K562 (cell line): ENCODE measurements at regions not wholly inside any gene's neighbourhood (a gene's known extent, or its start where the extent isn't known, plus 50 kb on each side); places are given as distances from the start of the nearest gene placed in this dataset.

Experiments
- ATAC-seq: fragments of 200-7000 bp; cut with Tn5 transposase; 3 replicates; pipeline ENCODE4 v1.9.1; 2020; ENCODE audit warnings: moderate library complexity
- BruUV-seq: library from RNA; stranded (reverse); fragments of 400-500 nt; replicated peaks from 2 replicates; lab custom pipeline; 2021; lab: Mats Ljungman, UMichigan
- CTCF ChIA-PET: fragments of 300-600 bp; formaldehyde crosslinking; extraction: SDS; loops from one replicate; lab custom pipeline; 2021; ENCODE audit warnings: low intra/inter-chr PET ratio; lab: Yijun Ruan, JAX
- POLR2A ChIA-PET: fragments of 300-600, 350-650 bp; sonication (Branson Sonifier 250); formaldehyde crosslinking; extraction: SDS; loops from one replicate; lab custom pipeline; 2021; ENCODE audit warnings: antibody characterized with exemption, inconsistent platforms; lab: Yijun Ruan, JAX
- DNase-seq, 4 experiments: peaks; one replicate each; pipeline versions ENCODE4 v3.0.0 to v3.0.0-alpha.2; 2011 to 2018; ENCODE audit warnings: low spot score in 3 of 4, mixed read lengths in 3 of 4; ENCODE audit errors: extremely low read depth in 1 of 4
- FAIRE-seq: peaks from 2 replicates; lab custom pipeline; 2011; peaks lifted over from hg19 to GRCh38; lab: Jason Lieb, UNC
- H2AFZ ChIP-seq: 2 replicates; pipeline ENCODE4 v1.6.0; 2011; ENCODE audit warnings: low read depth, low read length, control low read depth, inconsistent platforms
- H3K27ac ChIP-seq: fragments of 200-600 bp; 3 replicates; pipeline ENCODE4 v1.8.0; 2011; ENCODE audit warnings: low read depth, mild to moderate bottlenecking, control low read depth, inconsistent platforms, low read length, moderate library complexity, mixed read lengths; ENCODE audit errors: extremely low read depth
- H3K27me3 ChIP-seq, 2 experiments: fragments of 300-600 bp in 1 of 2; 2 replicates in 1 of 2; 3 replicates in 1 of 2; pipeline versions ENCODE4 v1.6.0 to v1.8.0; 2011; ENCODE audit warnings: inconsistent platforms in 2 of 2, low read length in 2 of 2, mild to moderate bottlenecking in 1 of 2, mixed read lengths in 1 of 2, moderate library complexity in 1 of 2; ENCODE audit not compliant: control insufficient read depth in 2 of 2, insufficient read depth in 2 of 2
- H3K36me3 ChIP-seq: fragments of 300-600 bp; 3 replicates; pipeline ENCODE4 v1.8.0; 2011; ENCODE audit warnings: mild to moderate bottlenecking, low read length, inconsistent platforms; ENCODE audit not compliant: control insufficient read depth, insufficient read depth
- H3K4me1 ChIP-seq, 2 experiments: fragments of 200-600 bp in 1 of 2; replicated peaks in 1 of 2; 2 replicates in 1 of 2; 3 replicates in 1 of 2; pipeline versions ENCODE4 v1.5.1 to v1.8.0; 2011; ENCODE audit warnings: inconsistent platforms in 2 of 2, low read length in 2 of 2, mild to moderate bottlenecking in 1 of 2, mixed read lengths in 1 of 2, moderate library complexity in 1 of 2; ENCODE audit not compliant: control insufficient read depth in 2 of 2, insufficient read depth in 2 of 2
- H3K4me2 ChIP-seq: 2 replicates; pipeline ENCODE4 v1.6.1; 2011; ENCODE audit warnings: low read length, control low read depth, inconsistent platforms, mixed read lengths; ENCODE audit not compliant: insufficient read depth
- H3K4me3 ChIP-seq: fragments of 200-600 bp; sonication (generic), shearing (Covaris generic); 2 replicates; pipeline ENCODE4 v1.5.1; 2016; ENCODE audit warnings: control low read depth, inconsistent platforms
- H3K79me2 ChIP-seq: fragments of 200-600 bp; 3 replicates; pipeline ENCODE4 v1.8.0; 2011; ENCODE audit warnings: low read length, inconsistent platforms; ENCODE audit not compliant: control insufficient read depth, insufficient read depth
- H3K9ac ChIP-seq, 2 experiments: 2 replicates each; pipeline versions ENCODE4 v1.6.0 to v1.6.1; 2011; ENCODE audit warnings: low read depth in 2 of 2, low read length in 2 of 2, control low read depth in 1 of 2, inconsistent platforms in 1 of 2, mild to moderate bottlenecking in 1 of 2, mixed read lengths in 1 of 2; ENCODE audit not compliant: insufficient read depth in 1 of 2
- H3K9me1 ChIP-seq: one replicate; pipeline ENCODE4 v1.6.0; 2011; ENCODE audit warnings: inconsistent platforms, mild to moderate bottlenecking, low read length, moderate library complexity; ENCODE audit not compliant: control insufficient read depth, insufficient read depth
- H3K9me3 ChIP-seq: replicated peaks from 2 replicates; pipeline ENCODE4 v1.5.1; 2011; ENCODE audit warnings: low read depth, low read length, inconsistent platforms; ENCODE audit not compliant: control insufficient read depth, insufficient read depth
- H4K20me1 ChIP-seq: replicated peaks from 2 replicates; pipeline ENCODE4 v1.6.1; 2011; ENCODE audit warnings: low read length, inconsistent platforms, mixed read lengths; ENCODE audit not compliant: control insufficient read depth, insufficient read depth
- CC2D1A ChIP-seq: fragments of 450-650 bp; IDR thresholded peaks from 2 replicates; pipeline ENCODE4 v1.6.1; 2017; ENCODE audit warnings: mild to moderate bottlenecking
- CHCHD3 ChIP-seq: fragments of 250-450 bp; sonication (Bioruptor Pico); IDR thresholded peaks from 2 replicates; pipeline ENCODE4 v2.1.2; 2022; ENCODE audit warnings: mild to moderate bottlenecking
- CTCF ChIP-seq, 3 experiments: IDR thresholded peaks in 2 of 3; conservative IDR thresholded peaks in 1 of 3; 2 replicates each; pipeline ENCODE4 v1.5.1; 2011 to 2012; ENCODE audit warnings: low read length in 3 of 3, mild to moderate bottlenecking in 3 of 3, control low read depth in 2 of 3, improper control_type of control experiment in 1 of 3, inconsistent platforms in 1 of 3, low read depth in 1 of 3, mixed read lengths in 1 of 3, moderate library complexity in 1 of 3; ENCODE audit not compliant: insufficient read depth in 2 of 3
- NFATC3 ChIP-seq: fragments of 450-650 bp; IDR thresholded peaks from 2 replicates; pipeline ENCODE4 v1.6.1; 2017; ENCODE audit warnings: mild to moderate bottlenecking
- PHTF2 ChIP-seq: fragments of 250-450 bp; sonication (Bioruptor Pico); IDR thresholded peaks from 2 replicates; pipeline ENCODE4 v1.5.0; 2021; ENCODE audit warnings: mild to moderate bottlenecking
- RAD21 ChIP-seq, 2 experiments: fragments of 250-450 bp in 1 of 2; fragments of 450-650 bp in 1 of 2; sonication (Bioruptor Pico) in 1 of 2; formaldehyde crosslinking in 1 of 2; IDR thresholded peaks in 1 of 2; conservative IDR thresholded peaks in 1 of 2; 2 replicates each; pipeline versions ENCODE4 v1.4.0 to v1.8.0; 2020 to 2022; ENCODE audit warnings: mild to moderate bottlenecking in 2 of 2, moderate library complexity in 1 of 2
- SETDB1 ChIP-seq: IDR thresholded peaks from one replicate; pipeline ENCODE4 v1.6.1; 2012; ENCODE audit warnings: low read length, control low read depth, inconsistent platforms
- SMC3 ChIP-seq: conservative IDR thresholded peaks from 2 replicates; pipeline ENCODE4 v1.6.1; 2011; ENCODE audit warnings: low read depth, low read length, improper control_type of control experiment; ENCODE audit not compliant: insufficient read depth
- SP1 ChIP-seq: sonication (generic); formaldehyde crosslinking; IDR thresholded peaks from 2 replicates; pipeline ENCODE4 v1.8.1; 2022; ENCODE audit warnings: mild to moderate bottlenecking, missing genetic modification reagents
- YBX1 ChIP-seq: fragments of 450-650 bp; IDR thresholded peaks from 2 replicates; pipeline ENCODE4 v1.7.1; 2016; ENCODE audit warnings: mild to moderate bottlenecking
- ZEB2 ChIP-seq: fragments of 450-650 bp; IDR thresholded peaks from 2 replicates; pipeline ENCODE4 v1.6.1; 2016
- ZNF778 ChIP-seq: fragments of 450-650 bp; formaldehyde crosslinking; IDR thresholded peaks from 2 replicates; pipeline ENCODE4 v1.4.0; 2020; ENCODE audit warnings: mild to moderate bottlenecking, moderate library complexity
- WGBS: fragments of 100-300 bp; shearing (Covaris generic); methylation state at CpG from one replicate; pipeline ENCODE4 v1.1.6; 2016; ENCODE audit warnings: low coverage, mixed read lengths; ENCODE audit not compliant: insufficient coverage; ENCODE audit errors: missing lambda C conversion rate; 5-methylcytosine and 5-hydroxymethylcytosine counted together
- in situ Hi-C: fragments of 300-500 bp; cut with MboI; formaldehyde crosslinking; loops from 4 replicates; pipeline ENCODE4 v1.15.0; 2018; ENCODE audit warnings: inconsistent platforms, mixed read lengths
- intact Hi-C: fragments of 100-400 bp; cut with micrococcal nuclease; formaldehyde crosslinking; loops from 2 replicates; pipeline ENCODE4 v1.14.2; 2022
- TF ChIP-seq, protein P1 (sequence below): sonication (generic); formaldehyde crosslinking; IDR thresholded peaks from 2 replicates; pipeline ENCODE4 v1.8.1; 2023; ENCODE audit warnings: mild to moderate bottlenecking, missing genetic modification reagents
- TF ChIP-seq, protein P2 (sequence below): fragments of 250-450 bp; sonication (Bioruptor Pico); IDR thresholded peaks from 2 replicates; pipeline ENCODE4 v1.5.0; 2021

DNA sequence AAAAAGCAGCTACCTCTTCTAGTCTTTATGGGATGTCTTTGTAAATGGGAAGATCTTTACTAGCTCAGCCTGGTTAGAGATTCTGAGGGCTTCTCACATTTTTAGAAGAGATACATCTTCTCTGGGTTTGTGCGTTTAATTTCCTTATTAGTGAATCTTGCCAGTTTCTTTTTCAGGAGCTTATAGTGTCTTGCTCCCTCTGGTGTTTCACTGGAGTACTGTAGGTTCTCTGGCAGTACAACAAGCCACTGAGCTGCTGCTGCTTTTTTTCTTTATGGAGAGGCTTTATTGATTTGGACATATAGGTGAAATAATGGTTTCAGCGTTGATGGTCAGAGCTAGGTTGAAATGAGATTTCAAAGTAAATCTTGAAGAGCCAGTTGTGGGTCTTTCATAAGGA is 82.9 kb downstream of the LAS1L start:
- DNase-seq (peak; percentile 7 to 23 (median 10)), ATAC-seq (no peak), FAIRE-seq (no peak)
- Histone ChIP-seq H3K27ac (no peak overlapping the region), H3K79me2 (no peaks in the 10 kb centered on the region), H4K20me1 (no peaks in the 10 kb centered on the region), H3K9me1 (no peaks in the 10 kb centered on the region), H3K36me3 (no peaks in the 10 kb centered on the region), H3K4me2 (no peak overlapping the region), H3K9ac (no peak overlapping the region), H2AFZ (no peak overlapping the region), H3K4me1 (no peaks in the 10 kb centered on the region), H3K27me3 (no peaks in the 10 kb centered on the region), H3K9me3 (no peaks in the 10 kb centered on the region), H3K4me3 (no peak overlapping the region)
- WGBS = 5% methylated on average over 2 of the region's 2 CpGs
- ChIA-PET CTCF (no interaction called here), POLR2A (no interaction called here)
- TF ChIP-seq NFATC3 (no peak), YBX1 (no peak), CTCF (IDR thresholded peaks at IDR 0.05 in 2 of 3, conservative IDR thresholded peaks at IDR 0.05 in 1 of 3; ENCODE audit: insufficient read depth in 2 of 3, low read depth in 1 of 3, low read length in 3 of 3) (peak; percentile 27 to 40 (median 37); a peak in 5 of 6 replicates), RAD21 (CRISPR knock-in tag; conservative IDR thresholded peaks at IDR 0.05 in 1 of 2, IDR thresholded peaks at IDR 0.05 in 1 of 2) (peak in 1 of 2 experiments; percentile 53; a peak in 2 of 4 replicates), ZEB2 (no peak), ZNF778 (CRISPR knock-in tag) (no peak), CHCHD3 (no peak), PHTF2 (no peak), SETDB1 (no peak), SP1 (CRISPR knock-in tag) (no peak), CC2D1A (no peak), SMC3 (0 out of 2 replicates have a peak, but pooled peaks have one; percentile 30)
- TF ChIP-seq, protein P1, sequence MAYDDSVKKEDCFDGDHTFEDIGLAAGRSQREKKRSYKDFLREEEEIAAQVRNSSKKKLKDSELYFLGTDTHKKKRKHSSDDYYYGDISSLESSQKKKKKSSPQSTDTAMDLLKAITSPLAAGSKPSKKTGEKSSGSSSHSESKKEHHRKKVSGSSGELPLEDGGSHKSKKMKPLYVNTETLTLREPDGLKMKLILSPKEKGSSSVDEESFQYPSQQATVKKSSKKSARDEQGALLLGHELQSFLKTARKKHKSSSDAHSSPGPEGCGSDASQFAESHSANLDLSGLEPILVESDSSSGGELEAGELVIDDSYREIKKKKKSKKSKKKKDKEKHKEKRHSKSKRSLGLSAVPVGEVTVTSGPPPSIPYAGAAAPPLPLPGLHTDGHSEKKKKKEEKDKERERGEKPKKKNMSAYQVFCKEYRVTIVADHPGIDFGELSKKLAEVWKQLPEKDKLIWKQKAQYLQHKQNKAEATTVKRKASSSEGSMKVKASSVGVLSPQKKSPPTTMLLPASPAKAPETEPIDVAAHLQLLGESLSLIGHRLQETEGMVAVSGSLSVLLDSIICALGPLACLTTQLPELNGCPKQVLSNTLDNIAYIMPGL (CRISPR knock-in tag) = no peak
- TF ChIP-seq, protein P2, sequence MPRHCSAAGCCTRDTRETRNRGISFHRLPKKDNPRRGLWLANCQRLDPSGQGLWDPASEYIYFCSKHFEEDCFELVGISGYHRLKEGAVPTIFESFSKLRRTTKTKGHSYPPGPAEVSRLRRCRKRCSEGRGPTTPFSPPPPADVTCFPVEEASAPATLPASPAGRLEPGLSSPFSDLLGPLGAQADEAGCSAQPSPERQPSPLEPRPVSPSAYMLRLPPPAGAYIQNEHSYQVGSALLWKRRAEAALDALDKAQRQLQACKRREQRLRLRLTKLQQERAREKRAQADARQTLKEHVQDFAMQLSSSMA = no peak
- in situ Hi-C loops = no loop called here
- intact Hi-C loops = loop anchor here (5.0 kb wide), 1 partner anchor 559 kb away; no protein-coding TSS in a partner anchor
- no TSS peak for BruUV-seq
